IMR-90 (cell line): ENCODE measurements at regions not wholly inside any gene's neighbourhood (a gene's known extent, or its start where the extent isn't known, plus 50 kb on each side); places are given as distances from the start of the nearest gene placed in this dataset.

Experiments used
- ATAC-seq: fragments of 200-7000 bp; cut with Tn5 transposase; 2 replicates; pipeline ENCODE4 v1.9.1; 2020; ENCODE audit warnings: low read depth, mild to moderate bottlenecking, moderate library complexity
- BruUV-seq: library from RNA; stranded (reverse); fragments of 400-500 nt; replicated peaks from 2 replicates; lab custom pipeline; 2021; lab: Mats Ljungman, UMichigan
- CTCF ChIA-PET: fragments of 300-600 bp; formaldehyde crosslinking; extraction: SDS; loops from one replicate; lab custom pipeline; 2021; ENCODE audit warnings: antibody characterized with exemption; lab: Yijun Ruan, JAX
- POLR2A ChIA-PET: fragments of 300-600 bp; sonication (Branson Sonifier 250); formaldehyde crosslinking; loops from one replicate; lab custom pipeline; 2022; ENCODE audit warnings: antibody characterized with exemption; ENCODE audit not compliant: unreplicated experiment; lab: Charles Lee
- DNase-seq: peaks from one replicate; pipeline ENCODE4 v3.0.0; 2013
- H2AFZ ChIP-seq: replicated peaks from 2 replicates; pipeline ENCODE3; 2013; ENCODE audit warnings: low read length, mild to moderate bottlenecking; ENCODE audit not compliant: poor library complexity
- H2AK5ac ChIP-seq: 2 replicates; pipeline ENCODE4 v1.6.1; 2013; ENCODE audit warnings: low read depth, low read length, inconsistent platforms
- H2AK9ac ChIP-seq: replicated peaks from 2 replicates; pipeline ENCODE3; 2013; ENCODE audit warnings: mild to moderate bottlenecking, low read depth, low read length, moderate library complexity; ENCODE audit not compliant: poor library complexity
- H2BK120ac ChIP-seq: 2 replicates; pipeline ENCODE4 v1.6.1; 2013; ENCODE audit warnings: low read depth, low read length, inconsistent platforms
- H2BK15ac ChIP-seq: 3 replicates; pipeline ENCODE4 v1.6.1; 2013; ENCODE audit warnings: low read depth, low read length, inconsistent platforms
- H2BK20ac ChIP-seq: 2 replicates; pipeline ENCODE4 v1.6.1; 2013; ENCODE audit warnings: low read depth, mild to moderate bottlenecking, inconsistent platforms, low read length, moderate library complexity
- H2BK5ac ChIP-seq: 2 replicates; pipeline ENCODE4 v1.6.1; 2013; ENCODE audit warnings: mild to moderate bottlenecking, low read depth, low read length, inconsistent platforms; ENCODE audit not compliant: poor library complexity, severe bottlenecking
- H3K14ac ChIP-seq: replicated peaks from 2 replicates; pipeline ENCODE4 v1.6.1; 2013; ENCODE audit warnings: low read depth, low read length, inconsistent platforms
- H3K18ac ChIP-seq: 2 replicates; pipeline ENCODE4 v1.6.1; 2013; ENCODE audit warnings: low read depth, low read length, control low read depth
- H3K23ac ChIP-seq: 2 replicates; pipeline ENCODE4 v1.6.1; 2013; ENCODE audit warnings: low read depth, low read length, inconsistent platforms
- H3K27ac ChIP-seq: 2 replicates; pipeline ENCODE4 v1.5.1; 2013; ENCODE audit warnings: mild to moderate bottlenecking, control low read depth, low read length; ENCODE audit not compliant: insufficient read depth
- H3K27me3 ChIP-seq: 2 replicates; pipeline ENCODE4 v1.6.1; 2013; ENCODE audit warnings: low read length; ENCODE audit not compliant: control insufficient read depth, insufficient read depth
- H3K36me3 ChIP-seq: 2 replicates; pipeline ENCODE4 v1.6.1; 2013; ENCODE audit warnings: low read length, mixed read lengths; ENCODE audit not compliant: control insufficient read depth, insufficient read depth
- H3K4ac ChIP-seq: 2 replicates; pipeline ENCODE4 v1.6.1; 2013; ENCODE audit warnings: low read depth, low read length, inconsistent platforms
- H3K4me1 ChIP-seq: 2 replicates; pipeline ENCODE4 v1.6.1; 2013; ENCODE audit warnings: low read length, mixed read lengths; ENCODE audit not compliant: control insufficient read depth, insufficient read depth
- H3K4me2 ChIP-seq: 2 replicates; pipeline ENCODE4 v1.6.1; 2013; ENCODE audit warnings: low read depth, mild to moderate bottlenecking, control low read depth, low read length, moderate library complexity
- H3K4me3 ChIP-seq: 2 replicates; pipeline ENCODE4 v1.5.1; 2013; ENCODE audit warnings: low read depth, mild to moderate bottlenecking, control low read depth, low read length, moderate library complexity; ENCODE audit not compliant: insufficient read depth
- H3K56ac ChIP-seq: 2 replicates; pipeline ENCODE4 v1.6.1; 2013; ENCODE audit warnings: low read length, inconsistent platforms; ENCODE audit not compliant: insufficient read depth; ENCODE audit errors: extremely low read depth
- H3K79me1 ChIP-seq, 2 experiments: 2 replicates each; pipeline ENCODE4 v1.6.1; 2013; ENCODE audit warnings: low read length in 2 of 2, inconsistent platforms in 1 of 2, low read depth in 1 of 2
- H3K9ac ChIP-seq: 2 replicates; pipeline ENCODE4 v1.6.1; 2013; ENCODE audit warnings: low read depth, low read length, control low read depth
- H3K9me1 ChIP-seq: 2 replicates; pipeline ENCODE4 v1.6.1; 2013; ENCODE audit warnings: low read length, inconsistent platforms; ENCODE audit not compliant: insufficient read depth
- H3K9me3 ChIP-seq: 2 replicates; pipeline ENCODE4 v1.6.1; 2013; ENCODE audit warnings: low read length; ENCODE audit not compliant: control insufficient read depth, insufficient read depth
- H4K20me1 ChIP-seq: 2 replicates; pipeline ENCODE4 v1.6.1; 2013; ENCODE audit warnings: low read length, inconsistent platforms; ENCODE audit not compliant: insufficient read depth
- H4K5ac ChIP-seq: 2 replicates; pipeline ENCODE4 v1.6.1; 2013; ENCODE audit warnings: mild to moderate bottlenecking, low read depth, low read length, control low read depth
- H4K8ac ChIP-seq, 2 experiments: 2 replicates each; pipeline ENCODE4 v1.6.1; 2013; ENCODE audit warnings: low read depth in 2 of 2, low read length in 2 of 2, control low read depth in 1 of 2, inconsistent platforms in 1 of 2
- H4K91ac ChIP-seq: 2 replicates; pipeline ENCODE4 v1.6.1; 2013; ENCODE audit warnings: low read depth, low read length, inconsistent platforms; ENCODE audit not compliant: insufficient read depth
- MAFK ChIP-seq: IDR thresholded peaks from 2 replicates; pipeline ENCODE4 v1.6.1; 2012; ENCODE audit warnings: low read depth, low read length, improper control_type of control experiment
- NFE2L2 ChIP-seq: fragments of 150-350 bp; IDR thresholded peaks from 2 replicates; pipeline ENCODE4 v1.6.1; 2016; ENCODE audit warnings: low read depth, mild to moderate bottlenecking, low read length
- WGBS, 2 experiments: methylation state at CpG; one replicate each; pipeline versions ENCODE4 v1.1.5 to v1.1.7; 2013; ENCODE audit warnings: missing lambda C conversion rate in 2 of 2; ENCODE audit not compliant: insufficient read length in 1 of 2; ENCODE audit errors: extremely low coverage in 2 of 2; 5-methylcytosine and 5-hydroxymethylcytosine counted together
- dilution Hi-C: fragments of 300-500 bp; cut with HindIII; formaldehyde crosslinking; loops from one replicate; pipeline ENCODE4 v1.14.3; 2018; ENCODE audit warnings: low sequenced_read_pairs; ENCODE audit not compliant: unreplicated experiment
- in situ Hi-C: fragments of 300-500 bp; cut with MboI; formaldehyde crosslinking; loops from 3 replicates; pipeline ENCODE4 v1.14.3; 2019; ENCODE audit warnings: low sequenced_read_pairs, inconsistent platforms, mixed read lengths
- intact Hi-C: fragments of 100-400 bp; cut with micrococcal nuclease; formaldehyde crosslinking; loops from 2 replicates; pipeline ENCODE4 v1.10.0; 2022

DNA sequence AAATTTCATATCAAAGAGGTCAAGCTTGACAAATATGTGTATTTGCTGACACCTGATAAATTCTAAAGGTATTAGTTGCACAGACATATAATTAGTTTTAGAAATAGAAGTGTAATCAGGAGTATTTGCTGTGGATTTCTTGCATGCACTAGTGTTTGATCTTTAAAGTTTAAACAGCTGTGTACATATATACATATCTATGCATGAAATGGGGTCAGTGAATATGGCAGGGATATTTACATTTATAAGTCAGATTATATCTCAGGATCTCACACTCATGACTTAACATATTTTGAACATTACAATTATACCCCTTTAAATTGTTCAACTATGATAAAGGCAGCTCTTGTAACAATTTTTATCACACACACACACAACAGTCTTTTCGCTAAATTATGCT lies 547.4 kb upstream of the ACTRT1 start:
- no peaks in the 10 kb centered on the region for H3K9me1 ChIP-seq
- H4K5ac ChIP-seq = no peak overlapping the region
- no peak overlapping the region for H3K18ac ChIP-seq
- ATAC-seq = no peak
- CTCF ChIA-PET = no interaction called here
- no peaks in the 10 kb centered on the region for H3K4me1 ChIP-seq
- no peak overlapping the region for H2AK9ac ChIP-seq
- DNase-seq = no peak
- no peak overlapping the region for H2AFZ ChIP-seq
- in situ Hi-C loops (no loop called here), dilution Hi-C loops (no loop called here), intact Hi-C loops (no loop called here)
- no peak overlapping the region for H2AK5ac ChIP-seq
- no peak overlapping the region for H2BK120ac ChIP-seq
- no peak overlapping the region for H3K4me3 ChIP-seq
- TF ChIP-seq MAFK (peak; percentile 25; the same call in 1 of the 2 replicates), NFE2L2 (no peak)
- BruUV-seq = no TSS peak
- no peak overlapping the region for H3K56ac ChIP-seq
- H3K4ac ChIP-seq = no peak overlapping the region
- no peak overlapping the region for H3K14ac ChIP-seq
- H2BK20ac ChIP-seq = no peak overlapping the region
- no peak overlapping the region for H4K91ac ChIP-seq
- H3K9ac ChIP-seq = no peak overlapping the region
- H3K27ac ChIP-seq = no peak overlapping the region
- H4K20me1 ChIP-seq = no peaks in the 10 kb centered on the region
- no peak overlapping the region for H4K8ac ChIP-seq
- no peaks in the 10 kb centered on the region for H3K79me1 ChIP-seq
- no CpG with 5 or more reads among the region's 1 CpG for WGBS, 2 experiments
- no peaks in the 10 kb centered on the region for H3K27me3 ChIP-seq
- POLR2A ChIA-PET = no interaction called here
- no peak overlapping the region for H3K23ac ChIP-seq
- H2BK5ac ChIP-seq = no peak overlapping the region
- no peaks in the 10 kb centered on the region for H3K36me3 ChIP-seq
- no peaks in the 10 kb centered on the region; the same call in 1 of the 2 replicates for H3K9me3 ChIP-seq
- no peak overlapping the region for H2BK15ac ChIP-seq
- no peak overlapping the region for H3K4me2 ChIP-seq
